Uterus (tissue), 3 donors: ENCODE measurements at regions not wholly inside any gene's neighbourhood (a gene's known extent, or its start where the extent isn't known, plus 50 kb on each side); places are given as distances from the start of the nearest gene placed in this dataset.

Experiments used
- DNase-seq, 2 donors: peaks; one replicate each; pipeline ENCODE4 v3.0.0-alpha.2; 2019 to 2020
- H3K27ac ChIP-seq, 2 donors: fragments of 200-600 bp; sonication (generic); 1 replicate in 1 of 2; 2 replicates in 1 of 2; pipeline ENCODE4 v1.5.1; 2016 to 2018
- H3K27me3 ChIP-seq, 2 donors: fragments of 200-600 bp; sonication (generic); one replicate each; pipeline ENCODE4 v1.5.1; 2018 to 2019; ENCODE audit warnings: control low read depth in 1 of 2
- H3K36me3 ChIP-seq, 2 donors: fragments of 200-600 bp; sonication (generic); one replicate each; pipeline ENCODE4 v1.5.1; 2019; ENCODE audit warnings: control low read depth in 1 of 2
- H3K4me1 ChIP-seq, 2 donors: fragments of 200-600 bp; sonication (generic); one replicate each; pipeline ENCODE4 v1.5.1; 2018 to 2019; ENCODE audit warnings: control low read depth in 1 of 2
- H3K4me3 ChIP-seq, 2 donors: fragments of 200-600 bp; sonication (generic); 1 replicate in 1 of 2; 2 replicates in 1 of 2; pipeline ENCODE4 v1.5.1; 2018 to 2019; ENCODE audit warnings: mild to moderate bottlenecking in 1 of 2
- H3K9me3 ChIP-seq, 2 donors: fragments of 200-600 bp; sonication (generic); one replicate each; pipeline ENCODE4 v1.5.1; 2019; ENCODE audit warnings: control low read depth in 1 of 2
- POLR2A ChIP-seq, 2 donors: fragments of 450-650 bp; IDR thresholded peaks; one replicate each; pipeline ENCODE4 v1.6.1; 2016; ENCODE audit warnings: antibody characterized with exemption in 2 of 2, mild to moderate bottlenecking in 1 of 2, moderate library complexity in 1 of 2
- intact Hi-C: fragments of 100-400 bp; cut with DNase I; formaldehyde crosslinking; loops from one replicate; pipeline ENCODE4 v1.15.1; 2023; ENCODE audit warnings: low total_unique reads
- TF ChIP-seq, protein P1 (sequence below), 4 experiments: fragments of 200-600 bp in 2 of 4; fragments of 450-650 bp in 2 of 4; sonication (generic) in 2 of 4; IDR thresholded peaks; one replicate each; pipeline ENCODE4 v1.5.1; 2016 to 2019; ENCODE audit warnings: antibody characterized with exemption in 4 of 4, mild to moderate bottlenecking in 2 of 4, moderate library complexity in 1 of 4
- donor health status: DM: yes; HTN: yes; CAD: no.

DNA sequence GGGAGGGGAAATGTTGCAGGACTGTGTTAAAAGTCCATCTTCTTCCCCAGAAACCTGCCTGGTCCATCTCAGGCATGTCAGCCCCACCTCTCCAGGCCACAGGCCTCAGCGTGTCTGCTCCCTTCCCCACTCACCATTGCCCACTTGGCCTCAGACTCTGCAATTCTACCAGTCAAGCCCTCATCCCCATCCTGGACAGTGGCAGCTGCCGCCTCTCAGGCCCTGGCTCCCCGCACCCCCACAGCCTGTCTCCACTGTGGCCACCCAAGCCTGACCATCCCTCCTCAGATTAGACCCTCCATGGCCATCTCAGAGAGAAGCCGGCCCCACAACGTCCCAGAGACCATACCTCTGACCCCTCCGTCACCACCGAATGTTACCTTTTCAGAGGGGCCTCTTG is 89.9 kb downstream of the BARX1 start:
- H3K36me3 ChIP-seq: no peaks in the 10 kb centered on the region
- H3K9me3 ChIP-seq: no peaks in the 10 kb centered on the region
- no peak for DNase-seq
- TF ChIP-seq, protein P1, sequence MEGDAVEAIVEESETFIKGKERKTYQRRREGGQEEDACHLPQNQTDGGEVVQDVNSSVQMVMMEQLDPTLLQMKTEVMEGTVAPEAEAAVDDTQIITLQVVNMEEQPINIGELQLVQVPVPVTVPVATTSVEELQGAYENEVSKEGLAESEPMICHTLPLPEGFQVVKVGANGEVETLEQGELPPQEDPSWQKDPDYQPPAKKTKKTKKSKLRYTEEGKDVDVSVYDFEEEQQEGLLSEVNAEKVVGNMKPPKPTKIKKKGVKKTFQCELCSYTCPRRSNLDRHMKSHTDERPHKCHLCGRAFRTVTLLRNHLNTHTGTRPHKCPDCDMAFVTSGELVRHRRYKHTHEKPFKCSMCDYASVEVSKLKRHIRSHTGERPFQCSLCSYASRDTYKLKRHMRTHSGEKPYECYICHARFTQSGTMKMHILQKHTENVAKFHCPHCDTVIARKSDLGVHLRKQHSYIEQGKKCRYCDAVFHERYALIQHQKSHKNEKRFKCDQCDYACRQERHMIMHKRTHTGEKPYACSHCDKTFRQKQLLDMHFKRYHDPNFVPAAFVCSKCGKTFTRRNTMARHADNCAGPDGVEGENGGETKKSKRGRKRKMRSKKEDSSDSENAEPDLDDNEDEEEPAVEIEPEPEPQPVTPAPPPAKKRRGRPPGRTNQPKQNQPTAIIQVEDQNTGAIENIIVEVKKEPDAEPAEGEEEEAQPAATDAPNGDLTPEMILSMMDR (IDR thresholded peaks at IDR 0.05): no peak
- no peak for TF ChIP-seq POLR2A (IDR thresholded peaks at IDR 0.05)
- no peak overlapping the region for H3K4me3 ChIP-seq
- no peak overlapping the region for H3K27ac ChIP-seq
- intact Hi-C loops: no loop called here
- no peaks in the 10 kb centered on the region for H3K27me3 ChIP-seq
- H3K4me1 ChIP-seq: no peaks in the 10 kb centered on the region

DNA sequence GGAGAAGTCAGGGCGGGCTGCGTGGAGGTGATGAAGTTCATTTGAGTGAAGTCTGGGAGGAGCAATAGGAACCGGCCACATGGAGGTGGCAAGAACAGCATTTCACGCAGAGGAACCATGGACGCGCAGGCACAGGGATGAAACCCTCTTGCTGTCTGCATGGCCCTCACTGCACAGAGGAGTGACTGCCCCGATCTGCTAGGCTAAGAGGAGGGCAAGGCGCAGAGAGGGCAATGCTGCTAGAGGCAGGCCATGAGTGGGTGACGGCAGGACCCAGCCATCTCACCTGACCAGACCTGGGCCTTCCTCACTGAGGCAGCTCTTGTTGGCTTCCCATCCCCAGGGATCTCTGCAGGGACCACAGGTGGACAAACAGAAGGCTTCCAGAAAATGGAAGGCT is 90.3 kb downstream of the BARX1 start:
- intact Hi-C loops: no loop called here
- H3K4me3 ChIP-seq: no peak overlapping the region
- no peak for TF ChIP-seq POLR2A (IDR thresholded peaks at IDR 0.05)
- TF ChIP-seq, protein P1 (IDR thresholded peaks at IDR 0.05): no peak

DNA sequence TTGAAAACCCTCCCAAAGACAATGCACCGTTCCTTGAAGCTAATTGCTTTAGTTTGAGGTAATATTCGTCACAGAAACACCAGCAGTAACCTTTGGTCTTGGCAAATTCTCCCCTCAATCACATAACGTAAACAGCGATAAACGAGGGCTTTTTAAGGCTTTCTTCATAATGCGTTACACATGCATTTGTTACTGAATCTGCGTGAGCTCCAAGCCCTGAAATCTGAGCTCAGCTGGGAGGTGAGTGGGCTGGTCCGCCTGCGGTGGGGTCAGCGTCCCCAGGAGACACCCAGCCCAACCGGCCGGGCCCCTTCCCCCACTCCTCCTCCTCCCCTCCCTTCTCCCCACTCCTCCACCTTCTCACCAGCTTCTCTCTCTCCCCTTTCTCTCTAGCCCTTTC is 91.1 kb downstream of the BARX1 start:
- Histone ChIP-seq H3K4me1 (no peaks in the 10 kb centered on the region), H3K27ac (no peak overlapping the region), H3K27me3 (no peaks in the 10 kb centered on the region), H3K9me3 (no peaks in the 10 kb centered on the region), H3K36me3 (no peaks in the 10 kb centered on the region), H3K4me3 (no peak overlapping the region)
- TF ChIP-seq POLR2A (IDR thresholded peaks at IDR 0.05): no peak
- TF ChIP-seq, protein P1 (IDR thresholded peaks at IDR 0.05): no peak
- intact Hi-C loops: no loop called here
- no peak for DNase-seq

More for the DNA sequence above, 90.3 kb downstream of the BARX1 start:
- no peak for DNase-seq
- no peaks in the 10 kb centered on the region for H3K4me1 ChIP-seq
- no peak overlapping the region for H3K27ac ChIP-seq
- H3K36me3 ChIP-seq: no peaks in the 10 kb centered on the region
- H3K27me3 ChIP-seq: no peaks in the 10 kb centered on the region
- H3K9me3 ChIP-seq: no peaks in the 10 kb centered on the region

DNA sequence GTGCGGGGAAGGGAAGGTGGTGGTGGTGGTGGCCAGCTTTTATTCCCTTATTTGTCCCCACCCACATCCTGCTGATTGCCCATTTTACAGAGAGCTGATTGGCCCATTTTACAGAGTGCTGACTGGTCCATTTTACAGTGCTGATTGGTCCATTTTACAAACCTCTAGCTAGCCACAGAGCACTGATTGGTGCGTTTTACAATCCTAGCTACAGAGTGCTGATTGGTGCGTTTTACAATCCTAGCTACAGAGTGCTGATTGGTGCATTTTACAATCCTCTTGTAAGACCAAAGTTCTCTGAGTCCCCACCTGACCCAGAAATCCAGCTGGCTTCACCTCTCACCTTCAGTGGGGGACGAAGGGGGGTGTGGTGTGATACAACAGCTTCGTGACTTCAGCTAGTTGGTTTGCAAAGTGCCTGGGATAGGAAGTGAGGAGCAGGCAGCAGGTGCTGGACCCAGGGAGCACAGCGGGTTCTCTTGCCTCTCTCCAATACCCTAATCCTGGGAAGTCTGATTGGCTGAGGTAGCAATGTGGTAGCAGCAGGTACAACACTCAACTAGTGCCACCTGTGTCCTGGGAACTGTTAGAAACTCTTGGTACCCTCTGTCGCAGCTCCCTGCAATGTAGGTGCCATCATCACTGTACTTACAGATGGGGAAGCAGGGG is 92.1 kb downstream of the BARX1 start:
- Histone ChIP-seq H3K36me3 (no peaks in the 10 kb centered on the region), H3K27ac (no peak overlapping the region), H3K9me3 (no peaks in the 10 kb centered on the region), H3K4me1 (no peaks in the 10 kb centered on the region), H3K4me3 (no peak overlapping the region), H3K27me3 (no peaks in the 10 kb centered on the region)
- intact Hi-C loops: no loop called here
- TF ChIP-seq, protein P1 (IDR thresholded peaks at IDR 0.05): no peak
- TF ChIP-seq POLR2A (IDR thresholded peaks at IDR 0.05): no peak
- no peak for DNase-seq

DNA sequence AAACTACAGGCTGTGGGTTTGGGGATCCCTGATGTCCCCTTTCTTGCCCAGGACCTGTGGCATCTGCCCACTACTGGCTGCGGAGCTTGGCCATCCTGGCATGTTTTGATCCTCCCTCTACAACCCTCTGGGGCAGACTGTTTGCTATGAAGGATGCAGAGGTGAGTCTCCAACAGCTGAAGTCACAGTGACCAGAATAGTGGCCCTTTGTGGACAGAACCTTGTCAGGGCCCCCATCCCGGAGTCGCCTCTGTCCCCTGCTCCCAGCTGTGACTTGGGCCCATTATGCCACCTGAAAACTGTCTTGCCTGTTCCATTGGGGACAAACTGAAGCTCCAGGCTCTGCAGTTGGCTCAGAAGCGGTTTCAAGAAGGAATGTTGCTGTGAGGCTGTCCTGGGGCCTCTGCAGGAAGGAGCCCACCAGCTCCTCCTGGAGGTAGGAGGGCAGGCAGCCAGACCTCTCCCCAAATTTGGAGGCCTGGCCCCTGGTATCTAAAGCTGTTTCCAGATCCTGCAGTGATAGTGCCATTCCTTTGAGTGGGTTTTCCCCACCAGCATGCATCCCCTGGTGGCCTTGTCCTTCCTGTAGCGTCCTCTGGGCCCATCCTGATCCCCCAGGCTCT is 93.3 kb downstream of the BARX1 start:
- no peak for DNase-seq
- Histone ChIP-seq H3K9me3 (no peaks in the 10 kb centered on the region), H3K27ac (no peak overlapping the region), H3K4me1 (no peaks in the 10 kb centered on the region), H3K4me3 (no peak overlapping the region), H3K27me3 (no peaks in the 10 kb centered on the region), H3K36me3 (no peaks in the 10 kb centered on the region)
- TF ChIP-seq, protein P1 (IDR thresholded peaks at IDR 0.05): no peak
- TF ChIP-seq POLR2A (IDR thresholded peaks at IDR 0.05): no peak
- intact Hi-C loops: no loop called here
